ENCODE measurements at regions not wholly inside any gene's neighbourhood (a gene's known extent, or its start where the extent isn't known, plus 50 kb on each side); places are given as distances from the start of the nearest gene placed in this dataset.

DNA sequence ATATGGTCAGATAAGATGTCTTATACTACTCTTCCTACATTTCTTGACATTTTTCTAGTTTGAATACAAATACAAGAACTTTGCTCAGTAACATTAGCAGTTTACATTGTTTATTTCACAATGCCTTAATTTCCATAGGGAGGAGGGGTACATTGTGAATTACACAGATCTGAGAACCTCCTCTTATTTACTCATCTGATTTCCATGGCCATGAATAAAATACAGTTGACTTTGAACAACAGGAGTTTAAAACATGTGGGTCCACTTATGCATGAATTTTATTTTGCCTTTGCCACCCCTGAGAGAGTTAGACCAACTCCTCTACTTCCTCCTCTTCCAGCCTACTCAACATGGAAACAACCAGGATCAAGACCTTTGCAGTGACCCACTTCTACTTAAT is 67.7 kb downstream of the MGST1 start:
- TF ChIP-seq ZFX (IDR thresholded peaks at IDR 0.05; ENCODE audit: borderline replicate concordance) = no peak
- no peak overlapping the region for H3K27ac ChIP-seq

DNA sequence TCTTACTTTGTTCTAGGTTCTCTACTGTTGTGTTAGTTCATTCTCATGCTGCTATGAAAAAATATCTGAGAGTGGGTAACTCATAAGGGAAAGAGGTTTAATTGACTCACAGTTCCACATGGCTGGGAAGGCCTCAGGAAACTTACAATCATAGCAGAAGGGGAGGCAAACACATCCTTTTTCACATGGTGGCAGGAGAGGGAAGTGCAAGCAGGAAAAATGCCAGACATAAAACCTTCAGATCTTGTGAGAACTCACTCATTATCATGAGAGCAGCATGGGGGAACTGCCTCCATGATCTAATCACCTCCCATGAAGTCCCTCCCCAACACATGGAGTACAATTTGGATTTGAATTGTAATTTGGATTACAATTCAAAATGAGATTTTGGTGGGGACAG is 69.6 kb downstream of the MGST1 start:
- no peak overlapping the region for H3K27ac ChIP-seq
- TF ChIP-seq ZFX (IDR thresholded peaks at IDR 0.05; ENCODE audit: borderline replicate concordance) = no peak
- TF ChIP-seq, protein P1, sequence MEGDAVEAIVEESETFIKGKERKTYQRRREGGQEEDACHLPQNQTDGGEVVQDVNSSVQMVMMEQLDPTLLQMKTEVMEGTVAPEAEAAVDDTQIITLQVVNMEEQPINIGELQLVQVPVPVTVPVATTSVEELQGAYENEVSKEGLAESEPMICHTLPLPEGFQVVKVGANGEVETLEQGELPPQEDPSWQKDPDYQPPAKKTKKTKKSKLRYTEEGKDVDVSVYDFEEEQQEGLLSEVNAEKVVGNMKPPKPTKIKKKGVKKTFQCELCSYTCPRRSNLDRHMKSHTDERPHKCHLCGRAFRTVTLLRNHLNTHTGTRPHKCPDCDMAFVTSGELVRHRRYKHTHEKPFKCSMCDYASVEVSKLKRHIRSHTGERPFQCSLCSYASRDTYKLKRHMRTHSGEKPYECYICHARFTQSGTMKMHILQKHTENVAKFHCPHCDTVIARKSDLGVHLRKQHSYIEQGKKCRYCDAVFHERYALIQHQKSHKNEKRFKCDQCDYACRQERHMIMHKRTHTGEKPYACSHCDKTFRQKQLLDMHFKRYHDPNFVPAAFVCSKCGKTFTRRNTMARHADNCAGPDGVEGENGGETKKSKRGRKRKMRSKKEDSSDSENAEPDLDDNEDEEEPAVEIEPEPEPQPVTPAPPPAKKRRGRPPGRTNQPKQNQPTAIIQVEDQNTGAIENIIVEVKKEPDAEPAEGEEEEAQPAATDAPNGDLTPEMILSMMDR (IDR thresholded peaks at IDR 0.05) = no peak

DNA sequence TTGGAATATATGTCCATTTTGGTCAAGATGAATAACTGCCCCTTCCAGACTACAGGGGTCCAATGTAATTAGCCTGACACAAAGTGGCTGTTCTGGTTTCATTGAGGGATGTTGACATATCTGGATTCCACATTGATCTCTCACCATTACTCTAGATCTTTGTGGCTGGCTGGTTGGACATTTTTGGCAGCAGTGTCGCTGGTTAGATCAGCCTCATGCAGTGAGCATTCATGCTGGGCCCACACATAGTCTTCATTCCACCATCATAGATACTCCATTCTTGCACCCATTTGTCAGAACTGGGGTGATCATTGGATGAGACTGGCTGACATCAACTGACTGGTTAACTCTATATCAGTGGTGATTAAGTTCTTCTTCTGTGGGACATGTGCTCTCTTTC is 74.4 kb downstream of the MGST1 start:
- no peak overlapping the region for H3K27ac ChIP-seq
- TF ChIP-seq, protein P1 (IDR thresholded peaks at IDR 0.05) = no peak
- no peak for TF ChIP-seq ZFX (IDR thresholded peaks at IDR 0.05; ENCODE audit: borderline replicate concordance)

DNA sequence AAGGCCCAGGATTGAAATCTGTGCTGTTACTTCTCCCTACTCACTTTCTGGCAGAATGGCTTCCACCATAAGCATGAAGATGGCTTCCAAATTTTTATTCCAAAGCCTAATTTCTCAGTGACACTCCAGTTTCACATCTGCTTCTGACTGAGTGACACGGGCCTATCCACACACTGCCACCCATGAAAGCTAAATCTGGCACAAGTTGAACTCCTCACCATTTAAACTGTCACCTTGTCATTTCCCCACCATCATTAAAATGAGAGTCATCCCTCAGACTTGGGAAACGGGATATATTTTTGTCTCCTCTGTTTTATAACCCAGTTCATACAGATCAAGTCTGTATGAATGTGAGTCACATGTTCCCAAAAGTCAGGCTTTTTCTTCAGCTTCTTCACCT is 77.1 kb downstream of the MGST1 start:
- no peak for TF ChIP-seq ZFX (IDR thresholded peaks at IDR 0.05; ENCODE audit: borderline replicate concordance)
- TF ChIP-seq, protein P1 (IDR thresholded peaks at IDR 0.05) = no peak
- no peak overlapping the region for H3K27ac ChIP-seq

DNA sequence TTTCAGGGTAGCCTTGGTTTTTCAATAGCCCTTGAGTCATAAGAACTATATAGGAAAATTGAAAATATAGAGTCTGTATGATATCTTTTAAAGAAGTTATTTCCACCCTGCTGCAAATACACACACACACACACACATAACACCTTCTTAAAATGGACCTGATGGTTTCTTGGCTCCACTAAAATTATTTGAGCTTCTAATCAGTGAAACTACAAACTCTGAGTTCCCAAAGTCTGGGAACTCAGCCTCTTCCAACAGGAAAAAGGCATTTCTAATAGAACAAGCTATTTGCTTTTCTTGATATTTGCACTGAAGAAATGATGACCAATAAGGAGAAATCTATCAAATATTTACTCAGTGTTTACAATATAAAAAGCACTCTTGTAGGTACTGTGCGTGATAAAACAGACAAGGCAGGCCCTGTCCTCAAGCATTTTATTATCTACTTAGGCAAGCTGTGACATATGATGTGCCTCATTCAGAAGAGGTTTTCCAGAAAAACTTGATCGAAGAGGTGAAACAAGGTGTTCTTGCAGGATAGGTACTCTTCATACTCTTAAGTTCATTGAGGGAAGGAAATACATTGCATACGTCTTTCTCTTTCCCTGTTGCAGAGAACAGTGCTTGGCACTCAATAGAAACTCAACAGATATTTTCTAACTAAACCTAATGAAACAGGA is 88.6 kb downstream of the MGST1 start:
- TF ChIP-seq, protein P1 (IDR thresholded peaks at IDR 0.05) = no peak
- no peak for TF ChIP-seq ZFX (IDR thresholded peaks at IDR 0.05; ENCODE audit: borderline replicate concordance)
- H3K27ac ChIP-seq = peak overlapping the region; percentile 23; the same call in 1 of the 2 replicates

DNA sequence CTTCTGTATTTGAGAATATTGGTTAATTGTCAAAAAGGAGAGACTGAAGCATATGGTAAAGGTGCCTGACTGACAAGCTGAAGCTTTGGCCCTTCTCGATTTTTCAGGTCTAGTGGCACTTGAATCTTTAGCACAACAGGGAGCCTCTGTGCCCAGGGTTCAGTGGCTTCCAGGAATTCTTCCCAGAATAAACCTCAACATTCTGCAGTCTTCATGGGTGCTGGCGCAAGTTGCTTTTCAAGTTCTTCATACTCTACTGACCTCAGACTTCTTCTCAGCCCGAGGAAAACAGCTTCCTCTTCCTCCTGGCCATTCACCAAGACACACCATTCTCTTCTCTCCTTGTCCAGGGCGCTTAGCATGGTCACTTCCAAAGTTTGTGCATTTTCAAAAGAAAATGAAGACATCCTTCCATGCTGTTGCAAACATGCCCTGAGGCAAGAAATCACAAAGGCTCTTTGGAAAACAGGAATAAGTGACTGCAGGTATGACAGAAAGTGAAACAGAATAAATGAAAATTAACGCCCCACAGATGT is 89.9 kb downstream of the MGST1 start:
- no peak for TF ChIP-seq ZFX (IDR thresholded peaks at IDR 0.05; ENCODE audit: borderline replicate concordance)
- TF ChIP-seq, protein P1 (IDR thresholded peaks at IDR 0.05) = no peak

DNA sequence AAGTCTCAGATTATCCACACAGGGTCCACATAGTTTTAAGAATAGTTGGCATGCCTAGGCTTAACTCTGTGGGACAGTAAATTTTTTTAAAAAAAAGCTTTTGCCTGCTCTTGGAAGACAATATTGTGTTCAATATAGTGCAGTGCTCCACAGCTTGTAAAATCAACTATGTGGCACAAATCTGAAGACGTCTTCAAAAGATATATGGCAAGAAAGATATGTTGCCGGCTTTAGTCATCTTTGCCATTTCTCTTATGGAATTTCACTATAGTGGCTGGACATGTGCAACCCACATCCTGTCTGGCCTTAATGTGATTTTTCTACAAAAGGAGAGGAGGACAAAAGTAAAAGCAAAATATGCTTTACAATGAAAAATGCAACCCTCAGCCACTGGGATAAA is 90.5 kb downstream of the MGST1 start:
- H3K27ac ChIP-seq = no peak overlapping the region
- no peak for TF ChIP-seq ZFX (IDR thresholded peaks at IDR 0.05; ENCODE audit: borderline replicate concordance)
- TF ChIP-seq, protein P1 (IDR thresholded peaks at IDR 0.05) = no peak

More for the DNA sequence above, 89.9 kb downstream of the MGST1 start:
- no peak overlapping the region for H3K27ac ChIP-seq
